ENCODE measurements at regions not wholly inside any gene's neighbourhood (a gene's known extent, or its start where the extent isn't known, plus 50 kb on each side); places are given as distances from the start of the nearest gene placed in this dataset.

- TF ChIP-seq, protein P1, sequence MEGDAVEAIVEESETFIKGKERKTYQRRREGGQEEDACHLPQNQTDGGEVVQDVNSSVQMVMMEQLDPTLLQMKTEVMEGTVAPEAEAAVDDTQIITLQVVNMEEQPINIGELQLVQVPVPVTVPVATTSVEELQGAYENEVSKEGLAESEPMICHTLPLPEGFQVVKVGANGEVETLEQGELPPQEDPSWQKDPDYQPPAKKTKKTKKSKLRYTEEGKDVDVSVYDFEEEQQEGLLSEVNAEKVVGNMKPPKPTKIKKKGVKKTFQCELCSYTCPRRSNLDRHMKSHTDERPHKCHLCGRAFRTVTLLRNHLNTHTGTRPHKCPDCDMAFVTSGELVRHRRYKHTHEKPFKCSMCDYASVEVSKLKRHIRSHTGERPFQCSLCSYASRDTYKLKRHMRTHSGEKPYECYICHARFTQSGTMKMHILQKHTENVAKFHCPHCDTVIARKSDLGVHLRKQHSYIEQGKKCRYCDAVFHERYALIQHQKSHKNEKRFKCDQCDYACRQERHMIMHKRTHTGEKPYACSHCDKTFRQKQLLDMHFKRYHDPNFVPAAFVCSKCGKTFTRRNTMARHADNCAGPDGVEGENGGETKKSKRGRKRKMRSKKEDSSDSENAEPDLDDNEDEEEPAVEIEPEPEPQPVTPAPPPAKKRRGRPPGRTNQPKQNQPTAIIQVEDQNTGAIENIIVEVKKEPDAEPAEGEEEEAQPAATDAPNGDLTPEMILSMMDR (IDR thresholded peaks at IDR 0.05; ENCODE audit: low read length): no peak
- TF ChIP-seq EZH2 (IDR thresholded peaks at IDR 0.05; ENCODE audit: borderline replicate concordance, low read length): no peak
These were observed 167.8 kb downstream of the BAMBI start for GRCh38 chr10:28845009-28845682.

Data from OCI-LY1 (cell line).